ENCODE measurements at regions not wholly inside any gene's neighbourhood (a gene's known extent, or its start where the extent isn't known, plus 50 kb on each side); places are given as distances from the start of the nearest gene placed in this dataset.
"Not testable (repeated sequence)": the region's sequence is repeated elsewhere in the genome, so short reads cannot be mapped to it uniquely, and the experiment has no call there.

DNA sequence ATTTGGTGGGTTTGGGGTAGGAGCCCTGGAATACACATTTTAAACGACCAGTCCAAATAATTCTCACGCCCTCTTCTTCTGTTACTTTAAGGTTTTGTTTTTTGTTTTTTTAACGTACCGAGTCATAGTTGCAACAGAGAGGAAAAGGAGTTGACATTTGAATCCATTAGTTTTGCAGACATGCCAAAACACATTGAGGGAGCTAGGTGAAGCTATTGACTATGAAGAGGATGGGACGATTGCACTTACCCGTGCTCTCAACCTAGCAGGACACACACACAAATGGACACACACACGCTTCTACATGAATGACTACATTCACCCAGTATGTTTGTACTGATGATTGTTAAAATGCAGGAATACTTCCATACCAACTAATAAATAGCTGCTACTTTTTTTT lies 54.3 kb upstream of the CIT start:
- whole genome bisulfite sequencing (ENCODE audit: insufficient coverage), result 100% methylated on average over 2 of the region's 7 CpGs
- intact Hi-C loops (cut with micrococcal nuclease), result no loop called here

DNA sequence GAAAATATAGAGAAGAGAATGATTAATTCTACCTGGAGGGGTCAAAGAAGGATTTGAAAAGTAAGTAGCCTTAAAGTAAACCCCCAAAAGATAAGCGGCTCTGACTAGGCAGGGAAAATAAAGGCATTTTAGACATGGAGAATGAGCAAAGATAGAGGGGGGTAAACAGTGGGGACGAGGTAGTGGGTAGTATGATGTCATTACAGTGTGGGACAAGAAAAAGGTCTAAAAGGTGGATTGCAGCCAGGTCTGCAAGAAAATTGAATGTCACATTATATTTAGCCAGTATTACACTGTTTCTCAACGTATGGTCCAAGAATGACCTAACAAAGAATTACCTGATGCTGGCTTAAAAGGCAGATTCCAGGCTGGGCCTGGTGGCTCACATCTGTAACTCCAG lies 55.8 kb upstream of the CIT start:
- Histone ChIP-seq H3K36me3 (replicated peaks in 1 of 2; ENCODE audit: control insufficient read depth in 1 of 2, insufficient read depth in 2 of 2, low read length in 2 of 2) (no peaks in the 10 kb centered on the region), H3K27ac (ENCODE audit: low read depth in 1 of 2, low read length in 2 of 2) (no peak overlapping the region), H3K4me3 (replicated peaks in 1 of 3; ENCODE audit: low read depth in 2 of 3, low read length in 3 of 3) (no peak overlapping the region), H3K79me2 (ENCODE audit: insufficient read depth, low read length) (no peaks in the 10 kb centered on the region), H3K9me3 (replicated peaks in 1 of 2; ENCODE audit: control insufficient read depth in 1 of 2, insufficient read depth in 1 of 2, low read length in 2 of 2) (no peaks in the 10 kb centered on the region), H3K27me3 (ENCODE audit: control insufficient read depth in 2 of 2, insufficient read depth in 2 of 2, low read length in 2 of 2) (no peaks in the 10 kb centered on the region), H2AFZ (ENCODE audit: insufficient read depth, low read depth, low read length, poor library complexity, severe bottlenecking) (no peak overlapping the region), H3K4me2 (replicated peaks; ENCODE audit: extremely low read depth, low read length, poor library complexity, severe bottlenecking) (no peak overlapping the region), H3K4me1 (ENCODE audit: control insufficient read depth in 1 of 2, insufficient read depth in 2 of 2, low read length in 2 of 2) (no peaks in the 10 kb centered on the region), H4K20me1 (ENCODE audit: insufficient read depth, low read length) (no peaks in the 10 kb centered on the region), H3K9ac (ENCODE audit: insufficient read depth, low read length, poor library complexity, severe bottlenecking) (no peak overlapping the region)
- intact Hi-C loops (cut with micrococcal nuclease), result no loop called here
- H3K4me3 Mint-ChIP-seq, result no peak overlapping the region
- H3K4me1 Mint-ChIP-seq, result no peaks in the 10 kb centered on the region
- H3K9me3 Mint-ChIP-seq, result peaks cover 0 to 6% (median 0%) of the 10 kb centered on the region in 7 donors
- TF ChIP-seq, protein P1, sequence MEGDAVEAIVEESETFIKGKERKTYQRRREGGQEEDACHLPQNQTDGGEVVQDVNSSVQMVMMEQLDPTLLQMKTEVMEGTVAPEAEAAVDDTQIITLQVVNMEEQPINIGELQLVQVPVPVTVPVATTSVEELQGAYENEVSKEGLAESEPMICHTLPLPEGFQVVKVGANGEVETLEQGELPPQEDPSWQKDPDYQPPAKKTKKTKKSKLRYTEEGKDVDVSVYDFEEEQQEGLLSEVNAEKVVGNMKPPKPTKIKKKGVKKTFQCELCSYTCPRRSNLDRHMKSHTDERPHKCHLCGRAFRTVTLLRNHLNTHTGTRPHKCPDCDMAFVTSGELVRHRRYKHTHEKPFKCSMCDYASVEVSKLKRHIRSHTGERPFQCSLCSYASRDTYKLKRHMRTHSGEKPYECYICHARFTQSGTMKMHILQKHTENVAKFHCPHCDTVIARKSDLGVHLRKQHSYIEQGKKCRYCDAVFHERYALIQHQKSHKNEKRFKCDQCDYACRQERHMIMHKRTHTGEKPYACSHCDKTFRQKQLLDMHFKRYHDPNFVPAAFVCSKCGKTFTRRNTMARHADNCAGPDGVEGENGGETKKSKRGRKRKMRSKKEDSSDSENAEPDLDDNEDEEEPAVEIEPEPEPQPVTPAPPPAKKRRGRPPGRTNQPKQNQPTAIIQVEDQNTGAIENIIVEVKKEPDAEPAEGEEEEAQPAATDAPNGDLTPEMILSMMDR (IDR thresholded peaks at IDR 0.05), result no peak
- peaks cover 4 to 9% (median 6%) of the 10 kb centered on the region in 3 donors for H3K27me3 Mint-ChIP-seq (ENCODE audit: low read depth in 3 of 3)
- no peak overlapping the region for H3K27ac Mint-ChIP-seq
- 89% methylated on average over 3 of the region's 3 CpGs for WGBS (ENCODE audit: insufficient coverage)
- H3K36me3 Mint-ChIP-seq, result no peaks in the 10 kb centered on the region
- DNase-seq, result no peak

More for the DNA sequence above, 54.3 kb upstream of the CIT start:
- Histone ChIP-seq H3K27ac (ENCODE audit: low read depth in 1 of 2, low read length in 2 of 2) (no peak overlapping the region), H3K36me3 (replicated peaks in 1 of 2; ENCODE audit: control insufficient read depth in 1 of 2, insufficient read depth in 2 of 2, low read length in 2 of 2) (no peaks in the 10 kb centered on the region), H3K4me1 (ENCODE audit: control insufficient read depth in 1 of 2, insufficient read depth in 2 of 2, low read length in 2 of 2) (no peaks in the 10 kb centered on the region), H4K20me1 (ENCODE audit: insufficient read depth, low read length) (no peaks in the 10 kb centered on the region), H3K4me2 (replicated peaks; ENCODE audit: extremely low read depth, low read length, poor library complexity, severe bottlenecking) (no peak overlapping the region), H2AFZ (ENCODE audit: insufficient read depth, low read depth, low read length, poor library complexity, severe bottlenecking) (no peak overlapping the region), H3K9me3 (replicated peaks in 1 of 2; ENCODE audit: control insufficient read depth in 1 of 2, insufficient read depth in 1 of 2, low read length in 2 of 2) (no peaks in the 10 kb centered on the region), H3K9ac (ENCODE audit: insufficient read depth, low read length, poor library complexity, severe bottlenecking) (no peak overlapping the region), H3K4me3 (replicated peaks in 1 of 3; ENCODE audit: low read depth in 2 of 3, low read length in 3 of 3) (no peak overlapping the region), H3K27me3 (ENCODE audit: control insufficient read depth in 2 of 2, insufficient read depth in 2 of 2, low read length in 2 of 2) (no peaks in the 10 kb centered on the region), H3K79me2 (ENCODE audit: insufficient read depth, low read length) (no peaks in the 10 kb centered on the region)
- Mint-ChIP-seq H3K27me3 (ENCODE audit: low read depth in 3 of 3) (peaks cover 4 to 10% (median 4%) of the 10 kb centered on the region in 3 donors), H3K9me3 (peaks cover 0 to 6% (median 0%) of the 10 kb centered on the region in 7 donors), H3K36me3 (no peaks in the 10 kb centered on the region), H3K27ac (no peak overlapping the region), H3K4me3 (no peak overlapping the region), H3K4me1 (no peaks in the 10 kb centered on the region)
- TF ChIP-seq, protein P1 (IDR thresholded peaks at IDR 0.05), result no peak
- DNase-seq, result no peak

- 49% methylated on average over 5 of the region's 10 CpGs for WGBS (ENCODE audit: insufficient coverage)
- H3K9me3 Mint-ChIP-seq; H3K4me2 ChIP-seq (replicated peaks; ENCODE audit: extremely low read depth, low read length, poor library complexity, severe bottlenecking); H3K4me1 Mint-ChIP-seq; H3K36me3 Mint-ChIP-seq; intact Hi-C loops (cut with micrococcal nuclease); H2AFZ ChIP-seq (ENCODE audit: insufficient read depth, low read depth, low read length, poor library complexity, severe bottlenecking); H3K79me2 ChIP-seq (ENCODE audit: insufficient read depth, low read length); H3K27me3 ChIP-seq (ENCODE audit: control insufficient read depth in 2 of 2, insufficient read depth in 2 of 2, low read length in 2 of 2); H3K27me3 Mint-ChIP-seq (ENCODE audit: low read depth in 3 of 3); H3K4me1 ChIP-seq (ENCODE audit: control insufficient read depth in 1 of 2, insufficient read depth in 2 of 2, low read length in 2 of 2); H3K4me3 ChIP-seq (replicated peaks in 1 of 3; ENCODE audit: low read depth in 2 of 3, low read length in 3 of 3); H3K9ac ChIP-seq (ENCODE audit: insufficient read depth, low read length, poor library complexity, severe bottlenecking); H3K4me3 Mint-ChIP-seq; H3K9me3 ChIP-seq (replicated peaks in 1 of 2; ENCODE audit: control insufficient read depth in 1 of 2, insufficient read depth in 1 of 2, low read length in 2 of 2); H3K27ac ChIP-seq (ENCODE audit: low read depth in 1 of 2, low read length in 2 of 2); H4K20me1 ChIP-seq (ENCODE audit: insufficient read depth, low read length); H3K36me3 ChIP-seq (replicated peaks in 1 of 2; ENCODE audit: control insufficient read depth in 1 of 2, insufficient read depth in 2 of 2, low read length in 2 of 2): not testable (repeated sequence)
- DNase-seq, result peak; percentile 12 to 65 (median 26)
- peak overlapping the region in 2 of 7 donors; percentile 25 for H3K27ac Mint-ChIP-seq
Measured at GRCh38 chr12:119934780-119935179, 54.3 kb upstream of the BICDL1 start.

All from CD14-positive monocyte (primary cell).